ENCODE measurements at regions not wholly inside any gene's neighbourhood (a gene's known extent, or its start where the extent isn't known, plus 50 kb on each side); places are given as distances from the start of the nearest gene placed in this dataset.
A peak's percentile ranks its signal among the peaks of the same experiment; 100 is the strongest.

- Histone ChIP-seq H3K4me3 (ENCODE audit: severe bottlenecking) (no peak overlapping the region), H3K36me3 (ENCODE audit: low read depth) (no peaks in the 10 kb centered on the region), H3K27ac (ENCODE audit: poor library complexity, severe bottlenecking) (no peak overlapping the region), H3K9me3 (ENCODE audit: severe bottlenecking) (no peaks in the 10 kb centered on the region), H3K27me3 (ENCODE audit: insufficient read depth, poor library complexity, severe bottlenecking) (no peaks in the 10 kb centered on the region), H3K4me1 (ENCODE audit: insufficient read depth, poor library complexity, severe bottlenecking) (no peaks in the 10 kb centered on the region)
- TF ChIP-seq CTCF (IDR thresholded peaks at IDR 0.05; ENCODE audit: poor library complexity, severe bottlenecking): no peak
- ATAC-seq (ENCODE audit: low read depth): no peak
- DNase-seq (ENCODE audit: low spot score): no peak
These were observed 217.7 kb upstream of the ATXN7L3B start for GRCh38 chr12:74319886-74320285.

GRCh38 chr12:74321381-74321780 is 216.3 kb upstream of the ATXN7L3B start:
- H3K4me3 ChIP-seq (ENCODE audit: severe bottlenecking): no peak overlapping the region
- H3K27ac ChIP-seq (ENCODE audit: poor library complexity, severe bottlenecking): no peak overlapping the region
- H3K4me1 ChIP-seq (ENCODE audit: insufficient read depth, poor library complexity, severe bottlenecking): no peaks in the 10 kb centered on the region
- H3K27me3 ChIP-seq (ENCODE audit: insufficient read depth, poor library complexity, severe bottlenecking): no peaks in the 10 kb centered on the region
- no peaks in the 10 kb centered on the region for H3K36me3 ChIP-seq (ENCODE audit: low read depth)
- H3K9me3 ChIP-seq (ENCODE audit: severe bottlenecking): no peaks in the 10 kb centered on the region
- no peak for ATAC-seq (ENCODE audit: low read depth)
- TF ChIP-seq CTCF (IDR thresholded peaks at IDR 0.05; ENCODE audit: poor library complexity, severe bottlenecking): no peak
- no peak for DNase-seq (ENCODE audit: low spot score)

- no peak for ATAC-seq (ENCODE audit: low read depth)
- H3K27me3 ChIP-seq (ENCODE audit: insufficient read depth, poor library complexity, severe bottlenecking): no peaks in the 10 kb centered on the region
- H3K27ac ChIP-seq (ENCODE audit: poor library complexity, severe bottlenecking): no peak overlapping the region
- DNase-seq (ENCODE audit: low spot score): no peak
- TF ChIP-seq CTCF (IDR thresholded peaks at IDR 0.05; ENCODE audit: poor library complexity, severe bottlenecking): no peak
- no peaks in the 10 kb centered on the region for H3K9me3 ChIP-seq (ENCODE audit: severe bottlenecking)
- no peaks in the 10 kb centered on the region for H3K36me3 ChIP-seq (ENCODE audit: low read depth)
- no peak overlapping the region for H3K4me3 ChIP-seq (ENCODE audit: severe bottlenecking)
- no peaks in the 10 kb centered on the region for H3K4me1 ChIP-seq (ENCODE audit: insufficient read depth, poor library complexity, severe bottlenecking)
These were observed 214.8 kb upstream of the ATXN7L3B start for GRCh38 chr12:74322792-74323191.

DNA sequence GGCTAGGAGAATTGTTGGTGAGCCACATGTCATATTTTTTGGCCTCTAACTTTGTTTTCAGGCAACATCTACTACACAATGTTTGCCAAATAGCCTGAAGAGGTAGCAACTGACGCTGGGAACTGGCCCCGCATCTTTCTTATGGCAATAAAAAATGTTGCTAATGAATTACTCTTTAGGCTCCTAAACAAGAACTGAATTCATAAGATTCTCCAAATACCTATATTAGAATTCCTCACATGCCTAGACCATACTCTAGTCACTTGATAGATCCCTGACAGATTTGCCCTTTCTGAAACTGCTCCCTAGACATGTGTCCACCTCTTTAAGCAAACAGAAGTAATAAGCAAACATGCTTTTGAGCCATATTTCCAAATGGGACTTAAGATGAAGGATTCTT is 209.0 kb upstream of the ATXN7L3B start:
- Histone ChIP-seq H3K4me3 (ENCODE audit: severe bottlenecking) (no peak overlapping the region), H3K27ac (ENCODE audit: poor library complexity, severe bottlenecking) (no peak overlapping the region), H3K27me3 (ENCODE audit: insufficient read depth, poor library complexity, severe bottlenecking) (no peaks in the 10 kb centered on the region), H3K4me1 (ENCODE audit: insufficient read depth, poor library complexity, severe bottlenecking) (no peaks in the 10 kb centered on the region), H3K36me3 (ENCODE audit: low read depth) (no peaks in the 10 kb centered on the region), H3K9me3 (ENCODE audit: severe bottlenecking) (no peaks in the 10 kb centered on the region)
- TF ChIP-seq CTCF (IDR thresholded peaks at IDR 0.05; ENCODE audit: poor library complexity, severe bottlenecking): no peak
- DNase-seq (ENCODE audit: low spot score): no peak
- ATAC-seq (ENCODE audit: low read depth): no peak

GRCh38 chr12:74334780-74335179 is 202.9 kb upstream of the ATXN7L3B start:
- Histone ChIP-seq H3K36me3 (ENCODE audit: low read depth) (no peaks in the 10 kb centered on the region), H3K4me1 (ENCODE audit: insufficient read depth, poor library complexity, severe bottlenecking) (peaks cover 16% of the 10 kb centered on the region), H3K4me3 (ENCODE audit: severe bottlenecking) (no peak overlapping the region), H3K27ac (ENCODE audit: poor library complexity, severe bottlenecking) (no peak overlapping the region), H3K9me3 (ENCODE audit: severe bottlenecking) (no peaks in the 10 kb centered on the region), H3K27me3 (ENCODE audit: insufficient read depth, poor library complexity, severe bottlenecking) (no peaks in the 10 kb centered on the region)
- no peak for TF ChIP-seq CTCF (IDR thresholded peaks at IDR 0.05; ENCODE audit: poor library complexity, severe bottlenecking)
- ATAC-seq (ENCODE audit: low read depth) (peak; percentile 78), DNase-seq (ENCODE audit: low spot score) (no peak)

All from RWPE2 (cell line).